ENCODE measurements at regions not wholly inside any gene's neighbourhood (a gene's known extent, or its start where the extent isn't known, plus 50 kb on each side); places are given as distances from the start of the nearest gene placed in this dataset.

DNA sequence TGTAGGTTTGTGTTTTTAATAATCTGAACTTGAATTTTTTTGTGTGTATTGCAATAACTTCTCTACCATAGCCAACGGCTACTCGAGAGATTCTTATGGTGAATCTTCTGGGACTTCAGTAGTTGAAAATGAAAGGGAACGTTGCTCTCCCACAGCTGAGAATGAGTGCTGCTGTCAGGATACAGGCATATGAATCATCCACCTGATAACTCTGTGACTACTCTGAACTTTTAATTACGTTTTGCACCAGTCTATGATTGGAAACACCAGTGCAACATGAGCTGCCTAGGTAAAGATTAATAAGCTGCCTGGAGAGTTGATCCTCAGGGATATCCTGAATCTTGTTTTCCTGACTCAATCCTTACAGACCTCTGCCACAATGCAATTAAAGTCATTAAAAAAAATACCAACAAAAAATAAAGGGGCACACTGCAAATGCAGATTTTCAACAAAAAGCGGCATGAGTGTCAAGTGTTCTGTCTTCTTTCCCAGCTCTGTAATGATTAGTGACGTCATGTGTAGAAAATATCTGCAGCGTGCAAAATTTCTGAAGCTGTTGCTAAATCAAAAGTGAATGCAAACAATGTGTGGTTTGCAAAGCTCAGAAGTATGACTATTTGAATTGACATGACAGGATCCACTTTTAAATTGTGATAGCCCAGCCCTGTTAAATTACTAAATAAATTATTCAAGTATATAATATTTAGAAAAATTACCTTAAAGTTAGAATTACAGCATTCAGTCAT is 432.2 kb downstream of the HTR1B start:
- DNase-seq (ENCODE audit: low spot score in 2 of 2) = no peak
- Histone ChIP-seq H3K9me3 (no peaks in the 10 kb centered on the region), H3K27me3 (no peaks in the 10 kb centered on the region), H3K4me3 (no peak overlapping the region), H3K4me1 (no peaks in the 10 kb centered on the region), H3K36me3 (no peaks in the 10 kb centered on the region), H3K27ac (no peak overlapping the region)
- 65 to 71% methylated on average over 7 of the region's 7 CpGs for WGBS, 2 donors
- no peak for TF ChIP-seq EP300 (IDR thresholded peaks at IDR 0.05)
- TF ChIP-seq, protein P1, sequence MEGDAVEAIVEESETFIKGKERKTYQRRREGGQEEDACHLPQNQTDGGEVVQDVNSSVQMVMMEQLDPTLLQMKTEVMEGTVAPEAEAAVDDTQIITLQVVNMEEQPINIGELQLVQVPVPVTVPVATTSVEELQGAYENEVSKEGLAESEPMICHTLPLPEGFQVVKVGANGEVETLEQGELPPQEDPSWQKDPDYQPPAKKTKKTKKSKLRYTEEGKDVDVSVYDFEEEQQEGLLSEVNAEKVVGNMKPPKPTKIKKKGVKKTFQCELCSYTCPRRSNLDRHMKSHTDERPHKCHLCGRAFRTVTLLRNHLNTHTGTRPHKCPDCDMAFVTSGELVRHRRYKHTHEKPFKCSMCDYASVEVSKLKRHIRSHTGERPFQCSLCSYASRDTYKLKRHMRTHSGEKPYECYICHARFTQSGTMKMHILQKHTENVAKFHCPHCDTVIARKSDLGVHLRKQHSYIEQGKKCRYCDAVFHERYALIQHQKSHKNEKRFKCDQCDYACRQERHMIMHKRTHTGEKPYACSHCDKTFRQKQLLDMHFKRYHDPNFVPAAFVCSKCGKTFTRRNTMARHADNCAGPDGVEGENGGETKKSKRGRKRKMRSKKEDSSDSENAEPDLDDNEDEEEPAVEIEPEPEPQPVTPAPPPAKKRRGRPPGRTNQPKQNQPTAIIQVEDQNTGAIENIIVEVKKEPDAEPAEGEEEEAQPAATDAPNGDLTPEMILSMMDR (IDR thresholded peaks at IDR 0.05) = no peak
- no peak for TF ChIP-seq POLR2A (IDR thresholded peaks at IDR 0.05)

DNA sequence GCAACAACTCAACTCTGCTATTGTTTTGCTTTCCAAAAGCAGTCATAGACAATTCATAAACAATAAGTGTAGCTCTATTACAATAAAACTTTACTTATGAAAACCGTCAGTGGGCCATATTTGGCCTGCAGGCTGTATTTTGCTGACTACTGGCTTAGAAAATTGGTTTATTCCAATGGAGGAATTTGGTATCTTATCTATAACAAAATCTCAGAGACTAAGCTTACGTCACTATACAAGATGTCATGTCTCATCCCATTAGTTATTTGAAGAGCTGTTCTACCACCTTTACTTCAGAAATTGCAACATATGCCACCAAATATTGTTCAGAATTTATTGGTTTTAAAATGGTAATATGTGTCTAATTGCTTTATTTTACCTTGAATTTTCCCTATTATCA is 436.9 kb downstream of the HTR1B start:
- no peak for DNase-seq (ENCODE audit: low spot score in 2 of 2)
- no peak overlapping the region for H3K4me3 ChIP-seq
- H3K36me3 ChIP-seq = no peaks in the 10 kb centered on the region
- no peaks in the 10 kb centered on the region for H3K9me3 ChIP-seq
- no peak overlapping the region for H3K27ac ChIP-seq
- H3K27me3 ChIP-seq = no peaks in the 10 kb centered on the region
- no peaks in the 10 kb centered on the region for H3K4me1 ChIP-seq
- 64 to 65% methylated on average over 2 of the region's 2 CpGs for WGBS, 2 donors
- TF ChIP-seq POLR2A (IDR thresholded peaks at IDR 0.05) = no peak
- no peak for TF ChIP-seq EP300 (IDR thresholded peaks at IDR 0.05)
- TF ChIP-seq, protein P1 (IDR thresholded peaks at IDR 0.05) = no peak

DNA sequence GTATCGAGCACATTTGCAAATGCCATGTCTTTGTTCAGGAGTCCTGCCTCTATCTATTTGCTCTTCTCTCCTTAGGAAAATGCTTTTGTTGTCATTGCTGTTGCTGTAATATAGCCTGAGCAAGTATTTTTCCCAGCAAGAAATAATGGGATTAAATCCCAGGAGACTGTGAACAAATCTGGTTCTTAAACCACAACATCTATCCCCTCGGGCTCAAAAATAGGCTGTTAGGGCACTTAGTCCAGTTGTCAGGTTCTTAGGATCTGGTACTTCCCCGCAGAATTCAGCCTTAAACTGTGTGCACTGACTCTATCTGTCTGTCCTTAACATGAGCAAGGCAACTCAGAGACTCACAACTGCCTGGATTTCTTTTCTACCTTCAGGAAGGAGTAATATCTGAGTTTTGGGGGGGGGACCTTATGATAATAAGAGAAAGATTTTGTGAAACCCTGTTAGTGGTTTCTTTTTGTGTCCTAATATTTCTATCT is 437.5 kb downstream of the HTR1B start:
- H3K36me3 ChIP-seq = no peaks in the 10 kb centered on the region
- H3K4me3 ChIP-seq = no peak overlapping the region
- no peaks in the 10 kb centered on the region for H3K9me3 ChIP-seq
- no peak for TF ChIP-seq EP300 (IDR thresholded peaks at IDR 0.05)
- TF ChIP-seq, protein P1 (IDR thresholded peaks at IDR 0.05) = no peak
- no peak for TF ChIP-seq POLR2A (IDR thresholded peaks at IDR 0.05)
- no peak overlapping the region for H3K27ac ChIP-seq
- DNase-seq (ENCODE audit: low spot score in 2 of 2) = no peak
- H3K27me3 ChIP-seq = no peaks in the 10 kb centered on the region
- no peaks in the 10 kb centered on the region for H3K4me1 ChIP-seq
- WGBS, 2 donors = 73 to 75% methylated on average over 3 of the region's 3 CpGs

DNA sequence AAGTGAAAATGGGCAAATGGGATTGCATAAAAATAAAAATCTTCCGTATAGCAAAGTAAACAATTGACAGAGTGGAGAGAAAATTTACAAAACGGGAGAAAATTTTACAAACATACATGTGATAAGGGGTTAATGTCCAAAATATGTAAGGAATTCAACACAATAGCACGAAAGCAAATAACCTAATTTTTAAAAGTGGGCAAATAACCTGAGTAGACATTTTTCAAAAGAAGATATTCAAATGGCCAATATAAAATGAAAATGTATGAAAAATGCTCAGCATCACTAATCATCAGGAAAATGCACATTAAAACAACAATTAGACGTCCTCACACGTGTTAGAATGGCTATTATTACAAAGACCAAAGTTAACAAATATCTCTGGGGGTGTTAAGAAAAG is 441.5 kb downstream of the HTR1B start:
- Histone ChIP-seq H3K27ac (no peak overlapping the region), H3K9me3 (no peaks in the 10 kb centered on the region), H3K4me3 (no peak overlapping the region), H3K36me3 (no peaks in the 10 kb centered on the region), H3K4me1 (no peaks in the 10 kb centered on the region), H3K27me3 (no peaks in the 10 kb centered on the region)
- WGBS, 2 donors = 37 to 42% methylated on average over 5 of the region's 5 CpGs
- TF ChIP-seq POLR2A (IDR thresholded peaks at IDR 0.05) (no peak), EP300 (IDR thresholded peaks at IDR 0.05) (no peak)
- TF ChIP-seq, protein P1 (IDR thresholded peaks at IDR 0.05) = no peak
- DNase-seq (ENCODE audit: low spot score in 2 of 2) = no peak

DNA sequence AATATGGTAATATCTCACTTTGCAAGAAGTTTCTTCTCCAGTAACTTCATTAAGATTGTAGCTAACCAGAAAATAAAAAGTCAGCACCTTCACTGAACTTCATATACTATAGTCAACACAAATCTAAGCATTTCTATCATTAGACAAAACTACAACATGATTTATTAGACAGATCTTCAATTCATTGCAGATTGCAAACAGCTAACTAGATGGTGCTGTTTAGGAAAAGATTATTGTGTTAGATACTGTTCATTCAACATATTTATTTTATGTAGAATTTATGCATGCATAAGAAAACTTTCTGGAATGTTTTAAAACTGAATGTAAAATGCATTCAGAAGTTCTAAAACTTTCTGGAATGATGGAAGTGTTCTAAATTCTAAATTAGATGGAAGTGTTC is 442.1 kb downstream of the HTR1B start:
- Histone ChIP-seq H3K4me3 (no peak overlapping the region), H3K4me1 (no peaks in the 10 kb centered on the region), H3K27ac (no peak overlapping the region), H3K36me3 (no peaks in the 10 kb centered on the region), H3K9me3 (no peaks in the 10 kb centered on the region), H3K27me3 (no peaks in the 10 kb centered on the region)
- no peak for DNase-seq (ENCODE audit: low spot score in 2 of 2)
- TF ChIP-seq EP300 (IDR thresholded peaks at IDR 0.05) (no peak), POLR2A (IDR thresholded peaks at IDR 0.05) (no peak)
- TF ChIP-seq, protein P1 (IDR thresholded peaks at IDR 0.05) = no peak
